GM12891 (cell line): ENCODE measurements at regions not wholly inside any gene's neighbourhood (a gene's known extent, or its start where the extent isn't known, plus 50 kb on each side); places are given as distances from the start of the nearest gene placed in this dataset.

Source experiments
- POLR2A ChIP-seq: IDR thresholded peaks from 2 replicates; pipeline ENCODE4 v1.6.1; 2011; ENCODE audit warnings: low read depth, low read length, control low read depth
- POLR2AphosphoS5 ChIP-seq: IDR thresholded peaks from 2 replicates; pipeline ENCODE4 v1.6.1; 2011; ENCODE audit warnings: low read depth, low read length, control low read depth
- TAF1 ChIP-seq: IDR thresholded peaks from 2 replicates; pipeline ENCODE4 v1.6.1; 2011; ENCODE audit warnings: low read depth, low read length, control low read depth

DNA sequence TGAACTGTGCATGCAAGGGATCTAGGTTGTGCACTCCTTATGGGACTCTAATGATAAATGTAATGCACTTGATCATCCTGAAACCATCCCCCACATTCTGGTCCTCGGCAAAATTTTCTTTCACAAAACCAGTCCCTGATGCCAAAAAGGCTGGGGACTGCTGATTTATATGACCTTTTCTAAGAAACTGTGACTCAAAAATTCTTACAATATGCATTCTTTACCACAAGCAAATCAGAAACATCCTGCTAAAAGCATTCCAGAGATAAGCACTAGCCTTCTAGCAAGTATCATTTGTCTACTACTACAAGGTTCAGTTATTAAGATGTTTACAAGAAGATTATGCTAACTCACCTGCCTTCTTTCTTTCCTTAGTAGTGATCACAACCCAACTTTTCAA, 166.5 kb upstream of the PCDH7 start:
- TF ChIP-seq TAF1 = no peak
- no peak for TF ChIP-seq POLR2A
- TF ChIP-seq POLR2AphosphoS5 = no peak
